Skeletal muscle cell (primary cell): ENCODE measurements at regions not wholly inside any gene's neighbourhood (a gene's known extent, or its start where the extent isn't known, plus 50 kb on each side); places are given as distances from the start of the nearest gene placed in this dataset.
"Not testable (repeated sequence)": the region's sequence is repeated elsewhere in the genome, so short reads cannot be mapped to it uniquely, and the experiment has no call there.

Experiments used
- DNase-seq: peaks from one replicate; pipeline ENCODE4 v3.0.0-alpha.2; 2010; ENCODE audit warnings: low read depth
- H3K4me3 ChIP-seq: 2 replicates; pipeline ENCODE4 v1.5.1; 2011; ENCODE audit warnings: low read depth, mild to moderate bottlenecking, control low read depth, low read length, moderate library complexity

- DNase-seq: no peak
- H3K4me3 ChIP-seq: no peak overlapping the region
These were observed 166.8 kb upstream of the FRG1 start for GRCh38 chr4:189773909-189774308.

- DNase-seq: no peak
- no peak overlapping the region for H3K4me3 ChIP-seq
These were observed 161.2 kb upstream of the FRG1 start for GRCh38 chr4:189779281-189779980.

GRCh38 chr4:189780391-189780790 is 160.3 kb upstream of the FRG1 start:
- H3K4me3 ChIP-seq: no peak overlapping the region
- DNase-seq: no peak

GRCh38 chr4:189784651-189785050 is 156.0 kb upstream of the FRG1 start:
- DNase-seq: no peak
- H3K4me3 ChIP-seq: no peak overlapping the region

GRCh38 chr4:189785257-189785656 is 155.4 kb upstream of the FRG1 start:
- DNase-seq: no peak
- no peak overlapping the region for H3K4me3 ChIP-seq

GRCh38 chr4:189786447-189786846 is 154.2 kb upstream of the FRG1 start:
- DNase-seq: no peak

GRCh38 chr4:189787216-189788031 is 153.2 kb upstream of the FRG1 start:
- H3K4me3 ChIP-seq: no peak overlapping the region
- DNase-seq: no peak

More at GRCh38 chr4:189786447-189786846, 154.2 kb upstream of the FRG1 start:
- no peak overlapping the region for H3K4me3 ChIP-seq

GRCh38 chr4:189792924-189793618 is 147.6 kb upstream of the FRG1 start:
- DNase-seq: peak; percentile 21
- no peak overlapping the region for H3K4me3 ChIP-seq

GRCh38 chr4:189800545-189801088 is 140.1 kb upstream of the FRG1 start:
- no peak for DNase-seq
- H3K4me3 ChIP-seq: no peak overlapping the region

GRCh38 chr4:189802884-189803283 is 137.8 kb upstream of the FRG1 start:
- no peak overlapping the region for H3K4me3 ChIP-seq
- no peak for DNase-seq

GRCh38 chr4:189804894-189805293 is 135.8 kb upstream of the FRG1 start:
- DNase-seq: no peak
- H3K4me3 ChIP-seq: no peak overlapping the region

GRCh38 chr4:189806506-189806905 is 134.2 kb upstream of the FRG1 start:
- DNase-seq: no peak
- no peak overlapping the region for H3K4me3 ChIP-seq

- DNase-seq: no peak
- H3K4me3 ChIP-seq: no peak overlapping the region
These were observed 133.6 kb upstream of the FRG1 start for GRCh38 chr4:189807031-189807430.

GRCh38 chr4:189809241-189809735 is 131.4 kb upstream of the FRG1 start:
- DNase-seq: no peak
- H3K4me3 ChIP-seq: no peak overlapping the region

- no peak for DNase-seq
- H3K4me3 ChIP-seq: no peak overlapping the region
These were observed 130.8 kb upstream of the FRG1 start for GRCh38 chr4:189809839-189810238.

- not testable (repeated sequence) for DNase-seq, H3K4me3 ChIP-seq
These were observed 130.1 kb upstream of the FRG1 start for GRCh38 chr4:189810318-189811181.

- DNase-seq: no peak
- H3K4me3 ChIP-seq: no peak overlapping the region
These were observed 125.1 kb upstream of the FRG1 start for GRCh38 chr4:189815404-189816192.

- no peak overlapping the region for H3K4me3 ChIP-seq
- no peak for DNase-seq
These were observed 118.3 kb upstream of the FRG1 start for GRCh38 chr4:189822326-189822725.
